ENCODE measurements at regions not wholly inside any gene's neighbourhood (a gene's known extent, or its start where the extent isn't known, plus 50 kb on each side); places are given as distances from the start of the nearest gene placed in this dataset.

DNA sequence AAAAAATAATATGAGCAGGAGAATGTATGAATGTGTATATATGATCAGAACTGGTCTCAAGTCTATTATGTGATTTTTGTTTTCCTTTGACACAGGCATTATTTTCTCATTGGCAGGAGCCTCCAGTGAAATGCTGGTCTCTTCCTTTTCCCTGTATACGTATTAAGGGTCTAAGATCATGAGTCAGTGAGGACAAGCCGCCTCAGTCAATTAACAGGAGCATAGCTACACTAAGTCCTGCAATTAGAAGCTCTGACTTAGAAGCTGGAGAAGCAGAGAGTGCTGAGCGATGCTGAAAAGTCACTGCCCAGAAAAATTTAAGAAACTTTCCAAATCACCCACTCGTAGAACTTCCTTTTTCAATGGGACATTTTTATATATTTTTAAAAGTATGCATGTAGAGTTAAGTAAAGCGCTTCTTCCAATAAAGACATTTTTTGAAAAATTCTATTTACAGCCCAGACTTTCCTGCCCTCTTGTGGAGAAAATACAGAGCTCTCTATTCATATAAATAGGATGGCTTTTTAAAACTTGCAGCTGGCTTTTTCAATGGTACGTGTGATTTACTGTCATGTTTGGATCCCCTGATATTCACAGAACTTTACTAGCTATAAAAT lies 70.2 kb upstream of the PSMD7 start:
- intact Hi-C loops (cut with micrococcal nuclease; ENCODE audit: unreplicated experiment) (no loop called here), in situ Hi-C loops (cut with HindIII; ENCODE audit: low pct_unique_long_range_greater_than_20kb, low sequenced_read_pairs) (no loop called here)
- BruUV-seq (replicated peaks), result no TSS peak
- Histone ChIP-seq H3K27me3 (ENCODE audit: control insufficient read depth, insufficient read depth, low read length) (no peaks in the 10 kb centered on the region), H3K9me3 (ENCODE audit: control insufficient read depth, insufficient read depth, low read depth, low read length) (no peaks in the 10 kb centered on the region), H3K4me1 (ENCODE audit: control insufficient read depth, insufficient read depth, low read length) (no peaks in the 10 kb centered on the region), H3K36me3 (ENCODE audit: control insufficient read depth, insufficient read depth, low read length) (no peaks in the 10 kb centered on the region; the same call in 1 of the 2 replicates), H3K27ac (ENCODE audit: low read length) (no peak overlapping the region), H3K4me3 (ENCODE audit: low read depth in 2 of 2, low read length in 2 of 2) (no peak overlapping the region)
- no peak for DNase-seq (ENCODE audit: low read depth, low spot score)
- ChIA-PET POLR2A (no interaction called here), CTCF (interaction anchor here (0.6 to 1.5 kb wide), 3 partner anchors 12 to 270 kb away, joined by 3 to 4 read pairs (median 4); no protein-coding TSS in a partner anchor)
- ATAC-seq, result no peak
- TF ChIP-seq, protein P1, sequence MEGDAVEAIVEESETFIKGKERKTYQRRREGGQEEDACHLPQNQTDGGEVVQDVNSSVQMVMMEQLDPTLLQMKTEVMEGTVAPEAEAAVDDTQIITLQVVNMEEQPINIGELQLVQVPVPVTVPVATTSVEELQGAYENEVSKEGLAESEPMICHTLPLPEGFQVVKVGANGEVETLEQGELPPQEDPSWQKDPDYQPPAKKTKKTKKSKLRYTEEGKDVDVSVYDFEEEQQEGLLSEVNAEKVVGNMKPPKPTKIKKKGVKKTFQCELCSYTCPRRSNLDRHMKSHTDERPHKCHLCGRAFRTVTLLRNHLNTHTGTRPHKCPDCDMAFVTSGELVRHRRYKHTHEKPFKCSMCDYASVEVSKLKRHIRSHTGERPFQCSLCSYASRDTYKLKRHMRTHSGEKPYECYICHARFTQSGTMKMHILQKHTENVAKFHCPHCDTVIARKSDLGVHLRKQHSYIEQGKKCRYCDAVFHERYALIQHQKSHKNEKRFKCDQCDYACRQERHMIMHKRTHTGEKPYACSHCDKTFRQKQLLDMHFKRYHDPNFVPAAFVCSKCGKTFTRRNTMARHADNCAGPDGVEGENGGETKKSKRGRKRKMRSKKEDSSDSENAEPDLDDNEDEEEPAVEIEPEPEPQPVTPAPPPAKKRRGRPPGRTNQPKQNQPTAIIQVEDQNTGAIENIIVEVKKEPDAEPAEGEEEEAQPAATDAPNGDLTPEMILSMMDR (IDR thresholded peaks at IDR 0.05), result peak; percentile 60; the same call in 1 of the 2 replicates
- TF ChIP-seq TCF7L2 (IDR thresholded peaks at IDR 0.05; ENCODE audit: low read depth, low read length), result no peak
- TF ChIP-seq POLR2AphosphoS5 (IDR thresholded peaks at IDR 0.05; ENCODE audit: low read depth, low read length), result no peak

DNA sequence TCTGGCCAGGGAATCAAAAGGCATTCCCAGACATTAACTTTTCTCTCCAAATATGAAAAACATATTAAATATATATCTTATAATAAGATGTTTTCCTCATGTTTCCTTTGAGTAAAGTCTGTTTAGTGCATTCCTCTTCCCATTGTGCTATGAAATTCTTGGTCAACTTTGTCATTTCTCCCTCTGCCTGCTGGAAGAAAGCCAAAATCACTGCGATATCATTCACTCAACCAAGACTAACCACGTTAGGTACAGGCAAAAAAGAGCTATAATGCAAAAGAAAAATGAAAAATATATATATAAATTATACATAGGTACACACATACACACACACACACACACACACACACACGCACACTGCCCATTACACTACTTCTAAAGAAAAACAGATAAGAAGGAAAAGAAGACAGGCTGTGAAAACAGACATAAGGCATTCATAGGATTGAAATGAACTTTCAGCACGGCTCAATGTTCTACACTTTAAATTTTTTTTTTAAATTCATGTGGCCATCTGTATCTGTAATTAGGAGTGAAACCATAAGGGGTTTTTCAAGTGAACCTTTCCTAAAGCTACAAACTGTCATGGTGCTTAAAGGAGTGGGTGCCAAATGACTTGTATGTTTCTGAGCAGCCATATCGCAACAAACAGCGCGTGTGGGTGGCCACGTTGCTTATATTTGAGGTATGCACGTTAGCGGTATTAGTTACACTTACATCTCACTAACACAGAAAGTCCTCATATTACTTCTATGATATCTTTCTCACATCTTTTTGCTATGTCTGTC lies 71.6 kb upstream of the PSMD7 start:
- H3K27me3 ChIP-seq (ENCODE audit: control insufficient read depth, insufficient read depth, low read length), result no peaks in the 10 kb centered on the region
- in situ Hi-C loops (cut with HindIII; ENCODE audit: low pct_unique_long_range_greater_than_20kb, low sequenced_read_pairs) (no loop called here), intact Hi-C loops (cut with micrococcal nuclease; ENCODE audit: unreplicated experiment) (no loop called here)
- H3K9me3 ChIP-seq (ENCODE audit: control insufficient read depth, insufficient read depth, low read depth, low read length), result no peaks in the 10 kb centered on the region
- ATAC-seq (no peak), DNase-seq (ENCODE audit: low read depth, low spot score) (no peak)
- TF ChIP-seq, protein P1 (IDR thresholded peaks at IDR 0.05), result no peak
- TF ChIP-seq SIN3A (IDR thresholded peaks at IDR 0.05; ENCODE audit: borderline replicate concordance, insufficient read depth, low read depth, low read length) (no peak), TCF7L2 (IDR thresholded peaks at IDR 0.05; ENCODE audit: low read depth, low read length) (no peak), POLR2AphosphoS5 (IDR thresholded peaks at IDR 0.05; ENCODE audit: low read depth, low read length) (no peak)
- TF ChIP-seq, protein P2, sequence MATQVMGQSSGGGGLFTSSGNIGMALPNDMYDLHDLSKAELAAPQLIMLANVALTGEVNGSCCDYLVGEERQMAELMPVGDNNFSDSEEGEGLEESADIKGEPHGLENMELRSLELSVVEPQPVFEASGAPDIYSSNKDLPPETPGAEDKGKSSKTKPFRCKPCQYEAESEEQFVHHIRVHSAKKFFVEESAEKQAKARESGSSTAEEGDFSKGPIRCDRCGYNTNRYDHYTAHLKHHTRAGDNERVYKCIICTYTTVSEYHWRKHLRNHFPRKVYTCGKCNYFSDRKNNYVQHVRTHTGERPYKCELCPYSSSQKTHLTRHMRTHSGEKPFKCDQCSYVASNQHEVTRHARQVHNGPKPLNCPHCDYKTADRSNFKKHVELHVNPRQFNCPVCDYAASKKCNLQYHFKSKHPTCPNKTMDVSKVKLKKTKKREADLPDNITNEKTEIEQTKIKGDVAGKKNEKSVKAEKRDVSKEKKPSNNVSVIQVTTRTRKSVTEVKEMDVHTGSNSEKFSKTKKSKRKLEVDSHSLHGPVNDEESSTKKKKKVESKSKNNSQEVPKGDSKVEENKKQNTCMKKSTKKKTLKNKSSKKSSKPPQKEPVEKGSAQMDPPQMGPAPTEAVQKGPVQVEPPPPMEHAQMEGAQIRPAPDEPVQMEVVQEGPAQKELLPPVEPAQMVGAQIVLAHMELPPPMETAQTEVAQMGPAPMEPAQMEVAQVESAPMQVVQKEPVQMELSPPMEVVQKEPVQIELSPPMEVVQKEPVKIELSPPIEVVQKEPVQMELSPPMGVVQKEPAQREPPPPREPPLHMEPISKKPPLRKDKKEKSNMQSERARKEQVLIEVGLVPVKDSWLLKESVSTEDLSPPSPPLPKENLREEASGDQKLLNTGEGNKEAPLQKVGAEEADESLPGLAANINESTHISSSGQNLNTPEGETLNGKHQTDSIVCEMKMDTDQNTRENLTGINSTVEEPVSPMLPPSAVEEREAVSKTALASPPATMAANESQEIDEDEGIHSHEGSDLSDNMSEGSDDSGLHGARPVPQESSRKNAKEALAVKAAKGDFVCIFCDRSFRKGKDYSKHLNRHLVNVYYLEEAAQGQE (IDR thresholded peaks at IDR 0.05; ENCODE audit: insufficient read depth in 1 of 2, low read depth in 2 of 2, low read length in 1 of 2), result no peak
- BruUV-seq (replicated peaks), result no TSS peak
- H3K36me3 ChIP-seq (ENCODE audit: control insufficient read depth, insufficient read depth, low read length), result no peaks in the 10 kb centered on the region; the same call in 1 of the 2 replicates
- H3K4me3 ChIP-seq (ENCODE audit: low read depth in 2 of 2, low read length in 2 of 2), result no peak overlapping the region
- CTCF ChIA-PET, result no interaction called here
- POLR2A ChIA-PET, result no interaction called here
- H3K27ac ChIP-seq (ENCODE audit: low read length), result no peak overlapping the region
- no peaks in the 10 kb centered on the region for H3K4me1 ChIP-seq (ENCODE audit: control insufficient read depth, insufficient read depth, low read length)

All from Panc1 (cell line).